Fibroblast of skin of left biceps (primary cell): ENCODE measurements at regions not wholly inside any gene's neighbourhood (a gene's known extent, or its start where the extent isn't known, plus 50 kb on each side); places are given as distances from the start of the nearest gene placed in this dataset.
A peak's percentile ranks its signal among the peaks of the same experiment; 100 is the strongest.

Experiments used
- DNase-seq, 2 experiments: peaks; one replicate each; pipeline ENCODE4 v3.0.0-alpha.2; 2013; ENCODE audit warnings: low read depth in 2 of 2

DNA sequence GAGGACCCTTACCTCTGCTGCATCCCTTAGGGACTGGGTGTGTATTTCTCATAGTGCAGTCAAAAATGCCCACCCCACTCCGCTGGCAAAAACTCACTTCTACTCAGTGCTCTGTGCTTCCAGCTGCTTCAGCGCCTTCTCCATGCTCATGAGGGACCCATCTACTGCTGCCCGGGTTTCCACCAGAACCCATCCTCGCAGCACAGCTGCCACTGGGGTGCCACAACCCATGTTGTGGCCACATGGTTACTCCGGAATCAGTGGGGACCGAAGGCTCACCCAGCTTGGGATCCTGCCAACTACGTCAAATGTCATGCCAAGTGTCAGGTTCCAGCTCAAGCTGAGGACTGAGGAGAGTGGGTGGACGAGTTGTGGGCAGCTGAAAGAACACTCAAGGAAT, 774.2 kb upstream of the EYS start:
- DNase-seq: no peak

DNA sequence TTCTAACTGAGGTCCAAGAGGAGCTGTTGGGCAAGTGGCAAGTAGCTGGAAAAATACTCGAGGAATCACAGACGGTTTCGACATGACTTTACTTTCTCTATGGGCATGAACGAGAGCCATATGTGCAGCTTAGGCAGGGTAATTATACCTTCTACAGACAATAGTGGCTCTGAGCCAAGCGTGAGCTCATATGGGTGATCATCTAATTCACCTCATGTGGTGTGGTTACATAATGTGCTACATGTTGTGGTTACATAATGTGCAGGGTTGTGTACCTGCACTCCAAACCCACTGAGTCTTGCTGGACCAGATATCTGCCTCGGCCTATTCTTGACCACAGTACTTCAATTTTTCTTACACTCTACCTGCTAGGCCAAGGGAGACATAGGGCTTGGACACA, 771.7 kb upstream of the EYS start:
- peak; percentile 9 to 15 for DNase-seq

DNA sequence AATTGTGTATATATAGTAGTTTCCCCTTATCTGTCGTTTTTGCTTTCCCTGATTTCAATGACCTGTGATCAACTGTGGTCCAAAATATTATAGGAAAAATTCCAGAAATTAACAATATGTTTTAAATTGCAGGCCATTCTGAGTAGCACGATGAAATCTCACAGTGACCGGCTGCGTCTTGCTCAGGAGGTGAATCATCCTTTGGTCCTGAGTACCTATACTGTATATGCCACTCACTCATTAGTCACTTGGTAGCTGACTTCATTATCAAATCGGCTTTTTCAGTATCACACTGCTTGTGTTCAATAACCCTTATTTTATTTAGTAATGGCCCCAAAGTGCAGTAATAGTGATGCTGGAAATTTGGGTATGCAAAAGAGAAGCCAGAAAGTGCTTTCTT, 728.3 kb upstream of the EYS start:
- no peak for DNase-seq

DNA sequence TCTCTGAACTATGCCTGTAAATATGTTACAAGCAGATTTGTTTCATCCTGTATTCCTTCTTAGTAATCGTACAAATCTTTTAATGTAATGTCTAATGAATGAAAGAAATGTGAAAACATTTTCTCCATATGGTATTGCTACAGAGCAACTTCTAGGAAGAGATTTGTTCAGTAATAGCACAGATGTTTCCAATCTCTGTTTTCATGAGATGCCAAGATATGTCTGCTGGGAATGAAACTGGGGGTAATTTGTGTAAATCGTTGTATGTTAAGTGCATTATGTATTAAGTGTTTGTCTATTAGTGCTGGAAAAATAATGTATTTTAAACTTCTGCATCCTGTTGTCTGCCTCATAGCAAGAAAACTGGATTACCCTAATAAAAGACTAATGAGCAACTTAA, 722.2 kb upstream of the EYS start:
- DNase-seq: peak; percentile 81 to 82

DNA sequence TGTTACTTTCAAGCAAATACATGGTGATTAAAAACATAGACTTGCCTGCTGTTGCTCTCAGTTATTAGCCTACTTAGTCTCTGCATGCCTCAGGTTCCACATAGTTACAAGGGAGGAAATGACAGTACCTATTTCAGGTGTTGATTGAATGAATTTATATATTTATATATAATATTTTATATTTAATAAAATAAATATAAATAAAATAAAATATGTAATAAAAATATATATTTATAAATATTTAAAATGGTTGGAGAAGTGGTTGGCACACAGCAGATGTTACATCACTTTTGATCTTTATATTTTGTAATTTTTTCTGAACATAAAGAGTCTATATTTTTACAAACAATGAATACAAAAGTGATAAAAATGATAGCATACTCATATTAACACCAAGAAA, 716.0 kb upstream of the EYS start:
- no peak for DNase-seq

DNA sequence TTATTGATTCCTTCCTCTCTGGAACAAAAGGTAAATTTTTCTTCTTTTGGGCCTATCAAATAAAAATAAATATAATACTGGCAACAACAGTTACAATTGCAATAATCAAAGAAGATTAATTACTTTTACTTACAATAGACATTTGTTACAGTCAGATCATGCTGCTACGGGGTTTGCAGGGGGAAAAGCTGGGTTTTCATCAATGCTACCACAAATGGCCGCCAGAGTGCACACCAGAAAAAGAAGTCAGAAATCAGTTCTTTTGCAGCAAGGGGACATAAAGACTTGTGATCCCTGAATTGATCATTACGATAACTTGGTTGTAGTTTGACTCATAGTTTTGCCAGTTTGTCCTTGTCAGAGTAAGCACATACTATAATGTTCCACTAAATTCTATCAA, 714.5 kb upstream of the EYS start:
- no peak for DNase-seq

DNA sequence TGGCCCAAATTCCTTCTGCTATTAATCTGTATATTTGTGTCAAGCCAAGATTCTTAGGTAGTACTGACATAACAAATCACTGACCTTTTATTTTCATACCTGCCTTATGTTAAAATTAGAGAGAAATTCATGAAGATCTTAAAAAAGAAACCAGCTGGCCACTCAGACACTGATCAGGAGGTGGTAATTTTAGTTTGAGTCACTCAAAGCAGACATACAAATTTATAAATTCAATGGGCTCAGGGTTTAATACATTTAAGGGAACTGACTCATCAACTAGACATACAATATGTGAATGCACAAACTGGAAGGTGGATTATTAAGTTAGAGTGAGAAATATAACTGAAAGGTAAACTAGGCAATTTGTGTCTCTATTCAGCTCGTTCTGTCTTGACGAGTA, 711.9 kb upstream of the EYS start:
- no peak for DNase-seq

DNA sequence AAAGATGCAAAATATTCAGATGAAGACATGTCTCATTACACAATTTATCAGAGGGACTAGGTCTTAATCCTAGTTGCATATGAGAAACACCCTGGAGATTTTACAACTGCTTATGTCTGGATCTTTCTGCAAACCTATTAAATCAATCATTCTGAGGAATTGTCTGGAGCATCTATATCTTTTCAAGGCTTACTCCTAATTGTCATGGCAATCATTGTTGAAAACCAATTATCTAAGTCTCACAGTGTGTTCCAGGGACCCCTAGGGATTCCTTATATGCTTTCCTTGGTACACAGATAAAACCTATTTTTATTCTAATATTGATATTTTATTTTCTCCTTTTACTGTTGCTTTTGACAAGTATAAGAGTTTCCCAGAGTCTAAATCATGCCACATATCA, 696.9 kb upstream of the EYS start:
- no peak for DNase-seq

DNA sequence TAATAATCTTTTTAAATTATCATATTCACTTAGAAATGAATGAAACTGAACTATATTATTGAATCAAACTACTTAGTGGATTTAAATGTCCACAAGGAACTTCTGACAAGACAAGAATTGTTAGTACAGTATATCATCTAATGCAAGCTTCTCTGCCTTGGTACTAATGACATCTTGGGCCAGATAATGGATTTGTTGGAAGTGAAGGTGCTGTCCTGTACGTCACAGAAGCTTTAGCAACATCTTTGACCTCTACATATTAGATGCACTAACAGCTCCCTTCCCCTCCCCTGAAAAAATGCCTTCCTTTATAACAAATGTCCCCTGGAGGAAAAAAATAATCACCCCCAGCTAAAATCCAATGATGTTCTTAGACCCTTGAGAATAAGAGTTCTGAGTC, 695.8 kb upstream of the EYS start:
- no peak for DNase-seq

DNA sequence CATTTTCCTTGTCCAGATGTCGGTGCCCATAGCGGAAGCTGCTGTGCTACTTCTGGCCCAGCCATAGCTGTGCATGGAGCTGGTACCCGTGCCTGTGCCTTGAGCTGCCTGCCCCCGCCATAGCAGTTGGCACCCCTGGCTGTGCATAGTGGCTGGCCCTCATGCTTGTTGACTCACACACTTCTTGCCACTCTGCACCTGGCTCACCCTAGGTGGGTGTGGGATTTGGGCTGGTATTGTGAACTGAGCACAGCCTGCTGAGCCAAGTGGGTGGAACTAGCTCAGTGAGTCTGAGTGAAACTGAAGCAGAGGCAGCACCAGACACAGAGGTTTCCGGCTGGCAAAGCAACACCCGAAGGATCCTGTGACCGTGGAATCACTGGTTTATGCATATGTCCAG, 689.5 kb upstream of the EYS start:
- DNase-seq: no peak

DNA sequence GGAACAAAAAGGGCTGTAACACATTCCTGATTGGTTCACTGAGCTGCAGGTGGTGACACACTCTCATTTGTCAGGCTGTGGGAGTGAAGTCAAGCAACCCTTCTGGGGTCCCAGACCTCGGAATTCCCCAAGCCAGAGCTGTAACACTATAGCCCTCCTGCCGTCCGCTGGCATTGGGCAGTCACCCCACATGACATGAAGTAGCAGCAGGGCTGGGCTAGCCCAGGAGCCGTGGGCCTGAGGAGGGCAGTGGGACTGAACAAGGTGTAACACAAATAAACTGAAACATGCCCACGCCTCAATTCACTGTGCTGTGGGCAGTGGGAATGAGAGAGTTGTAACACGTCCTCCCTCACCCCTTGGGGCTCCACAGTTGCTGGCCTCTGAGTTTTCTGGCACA, 689.1 kb upstream of the EYS start:
- no peak for DNase-seq

DNA sequence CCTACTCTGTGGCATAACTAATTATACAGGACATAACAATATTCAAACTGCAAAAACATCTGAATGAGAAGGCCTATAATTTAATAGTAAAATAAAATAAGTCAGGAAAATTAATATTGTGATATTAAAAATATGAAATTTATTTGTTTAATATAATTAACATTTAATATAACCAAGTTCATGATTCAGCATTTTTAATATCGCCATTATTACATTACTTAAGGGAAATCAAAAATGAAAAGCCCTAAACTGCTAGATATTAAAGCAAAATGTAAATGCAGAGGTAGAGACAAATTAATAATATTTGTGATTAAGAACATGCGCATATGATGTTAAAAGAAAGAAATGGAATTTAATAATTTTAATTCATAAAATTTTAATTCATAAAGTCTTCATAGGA, 683.4 kb upstream of the EYS start:
- DNase-seq: no peak

DNA sequence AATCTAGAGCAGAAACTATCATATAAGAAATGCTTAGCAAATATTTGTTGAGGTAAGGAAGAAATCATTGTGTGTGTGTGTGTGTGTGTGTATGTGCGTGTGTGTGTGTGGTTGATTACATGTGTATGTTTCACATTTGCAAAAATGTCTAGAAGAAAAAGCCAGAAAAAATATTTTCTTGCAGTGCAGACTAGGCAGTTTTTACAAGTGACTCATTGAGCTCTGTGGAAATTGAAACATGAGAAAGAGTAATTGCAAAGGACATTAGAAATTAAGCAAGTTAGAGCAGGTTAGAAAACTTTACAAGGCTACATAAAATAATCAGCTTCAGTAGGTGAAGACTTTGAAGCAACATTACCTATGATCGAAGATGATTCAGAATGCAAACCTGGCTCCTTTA, 669.0 kb upstream of the EYS start:
- peak; percentile 45 to 61 for DNase-seq

DNA sequence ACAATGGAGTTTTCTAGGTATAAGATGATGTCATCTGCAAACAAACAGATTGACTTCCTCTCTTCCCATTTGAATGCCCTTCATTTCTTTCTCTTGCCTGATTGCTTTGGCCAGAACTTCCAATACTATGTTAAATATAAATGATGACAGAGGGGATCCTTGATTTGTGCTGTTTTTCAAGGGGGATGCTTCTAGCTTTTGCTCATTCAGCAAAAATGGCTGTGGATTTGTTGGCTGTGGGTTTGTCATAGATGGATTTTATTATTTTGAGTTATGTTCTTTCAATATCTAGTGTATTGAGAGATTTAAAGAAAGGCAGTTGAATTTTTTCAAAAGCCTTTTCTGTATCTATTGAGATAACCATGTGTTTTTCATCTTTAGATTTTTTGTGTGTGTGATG, 662.4 kb upstream of the EYS start:
- no peak for DNase-seq

DNA sequence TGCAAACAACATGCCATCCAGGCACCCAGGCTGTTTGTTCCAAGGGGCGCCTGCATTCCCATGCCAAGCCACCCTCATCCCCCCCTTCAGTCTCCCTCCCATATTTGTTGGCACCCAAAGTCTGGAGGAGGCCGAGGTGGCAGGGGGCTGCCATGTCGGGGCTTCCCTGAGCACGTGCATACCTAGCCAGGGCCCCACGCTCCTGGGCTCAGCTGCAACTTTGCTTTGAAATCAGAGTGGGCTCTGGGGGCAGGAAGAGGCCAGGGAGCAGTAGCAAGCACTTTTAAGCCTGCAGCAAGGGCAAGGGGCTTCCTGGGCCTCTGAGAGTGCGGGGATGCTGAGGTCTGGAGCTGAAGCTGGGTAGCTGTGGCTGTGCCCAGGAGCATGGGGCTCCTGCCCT, 655.9 kb upstream of the EYS start:
- DNase-seq: no peak

DNA sequence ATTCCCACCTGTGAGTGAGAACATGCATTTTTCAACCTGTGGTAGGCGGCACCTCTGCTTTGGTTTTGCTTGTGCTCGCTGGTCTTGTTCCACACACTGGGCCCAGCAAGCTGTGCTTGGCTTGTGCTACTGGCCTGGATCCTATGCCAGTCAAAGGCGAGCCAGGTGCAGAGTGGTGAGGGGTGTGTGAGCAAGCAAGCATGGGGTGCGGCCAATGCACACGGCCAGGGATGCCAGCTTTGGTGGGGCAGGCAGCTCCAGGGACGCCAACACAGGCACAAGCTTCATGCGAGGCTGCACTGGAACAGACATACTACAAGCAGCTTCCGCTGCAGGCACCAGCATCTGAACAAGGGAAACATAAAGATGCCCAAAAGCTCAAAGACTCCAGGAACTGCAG, 654.9 kb upstream of the EYS start:
- no peak for DNase-seq

DNA sequence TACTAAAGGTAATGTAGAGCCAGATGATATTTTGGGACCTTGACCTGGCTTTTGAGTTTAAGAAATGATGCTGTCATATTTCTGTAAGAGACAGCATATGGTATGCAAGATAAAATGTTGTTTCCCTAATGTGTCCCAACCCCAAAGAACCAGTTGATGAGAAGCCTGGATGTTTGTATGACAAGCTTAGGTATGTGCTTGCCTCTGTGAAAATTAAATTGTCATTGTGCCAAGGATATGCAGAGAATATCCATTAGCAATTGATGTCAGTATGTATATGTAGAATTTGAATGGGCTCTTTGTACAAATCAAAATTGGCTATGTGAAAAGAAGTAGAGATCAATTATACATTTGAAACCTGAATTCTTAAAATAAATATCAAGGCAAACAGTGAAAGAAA, 650.8 kb upstream of the EYS start:
- DNase-seq: no peak

DNA sequence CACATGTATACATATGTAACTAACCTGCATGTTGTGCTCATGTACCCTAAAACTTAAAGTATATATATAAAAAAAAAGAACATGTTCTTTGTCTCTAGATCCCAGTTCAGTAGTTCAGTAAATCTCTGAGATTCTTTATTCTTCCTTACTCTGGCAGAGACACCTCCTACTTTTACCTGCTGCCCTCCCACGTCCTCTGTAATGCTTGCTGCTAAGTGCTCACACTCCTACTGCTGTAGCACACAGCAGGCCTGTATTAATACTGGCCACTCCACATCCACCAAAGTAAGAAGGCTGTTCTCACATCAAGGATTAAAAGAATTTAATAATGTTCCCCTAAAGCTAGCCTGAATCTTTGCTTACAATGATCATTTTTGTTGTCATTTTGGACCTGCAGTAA, 648.4 kb upstream of the EYS start:
- DNase-seq: no peak

DNA sequence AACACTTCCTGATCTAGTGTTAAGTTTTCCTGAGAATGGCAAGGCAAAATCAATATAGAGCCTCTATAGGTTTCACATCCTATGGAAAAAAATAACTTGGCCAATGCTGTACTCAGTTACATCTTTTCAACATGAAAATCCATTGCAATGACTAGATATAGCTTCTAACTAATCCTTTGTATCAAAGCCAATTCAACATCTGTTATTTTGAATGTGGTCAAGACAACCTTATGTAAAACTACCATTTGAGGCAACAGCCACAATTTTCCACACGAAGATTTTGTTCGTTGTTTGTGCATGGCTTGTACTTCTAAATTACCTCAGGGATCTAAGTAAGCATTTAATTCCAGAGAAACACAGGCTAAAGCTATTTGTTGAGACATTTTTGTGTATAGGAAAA, 637.8 kb upstream of the EYS start:
- peak in 1 of 2 experiments; percentile 6 for DNase-seq

DNA sequence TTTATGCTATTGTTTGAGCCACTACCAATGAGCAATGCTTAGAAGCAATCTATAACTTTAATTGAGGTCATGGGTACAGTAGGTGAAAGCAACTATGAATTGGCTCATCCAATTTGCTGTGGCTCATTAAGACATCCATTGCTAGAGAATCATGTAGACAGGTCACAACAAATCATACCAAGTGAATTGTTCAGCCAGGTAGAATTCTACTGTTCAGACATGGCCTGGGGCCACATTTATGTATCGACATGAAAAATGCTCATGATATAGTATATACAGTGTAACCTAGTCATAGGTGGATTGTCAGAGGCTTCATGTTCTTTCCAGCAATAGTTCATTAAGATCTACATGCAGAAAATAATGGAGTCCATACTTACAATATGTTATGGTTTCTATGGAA, 633.7 kb upstream of the EYS start:
- DNase-seq: no peak

DNA sequence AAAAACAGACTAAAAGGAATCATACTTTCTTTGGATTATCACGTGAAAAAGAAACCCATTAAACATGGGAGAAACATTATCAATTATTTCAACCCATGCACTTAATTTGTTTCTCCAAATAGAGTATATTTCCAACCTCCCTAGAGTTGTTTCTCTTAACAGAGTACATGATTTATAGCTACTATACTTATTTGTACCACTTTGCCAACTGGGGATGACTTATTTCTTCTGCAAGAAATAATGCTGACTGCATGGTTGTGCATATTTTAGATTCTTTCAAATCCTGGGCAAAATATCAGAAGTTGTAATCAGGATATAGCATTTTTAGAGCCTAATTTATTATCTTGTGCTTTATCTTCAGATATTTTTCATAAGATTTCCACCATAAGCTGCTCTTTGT, 629.1 kb upstream of the EYS start:
- peak in 1 of 2 experiments; percentile 4 for DNase-seq

DNA sequence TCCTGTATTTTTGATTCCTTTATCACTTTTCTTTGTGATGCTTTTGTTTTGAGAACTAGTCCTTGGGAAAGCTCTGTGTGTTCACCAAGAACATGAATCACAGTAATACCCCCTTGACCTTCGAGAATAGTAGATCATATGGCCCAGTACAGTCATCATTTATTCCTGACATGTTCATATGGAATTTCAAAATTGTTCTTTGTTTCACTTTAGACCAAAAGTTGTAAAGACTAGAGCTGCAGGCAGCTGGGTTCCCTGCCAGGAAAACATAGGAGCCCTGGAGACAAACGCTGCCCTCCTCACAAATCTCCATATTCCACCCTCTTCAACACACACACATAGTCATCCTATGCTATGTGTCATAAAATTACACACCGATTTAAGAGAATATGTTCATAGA, 621.2 kb upstream of the EYS start:
- peak; percentile 22 to 23 for DNase-seq

DNA sequence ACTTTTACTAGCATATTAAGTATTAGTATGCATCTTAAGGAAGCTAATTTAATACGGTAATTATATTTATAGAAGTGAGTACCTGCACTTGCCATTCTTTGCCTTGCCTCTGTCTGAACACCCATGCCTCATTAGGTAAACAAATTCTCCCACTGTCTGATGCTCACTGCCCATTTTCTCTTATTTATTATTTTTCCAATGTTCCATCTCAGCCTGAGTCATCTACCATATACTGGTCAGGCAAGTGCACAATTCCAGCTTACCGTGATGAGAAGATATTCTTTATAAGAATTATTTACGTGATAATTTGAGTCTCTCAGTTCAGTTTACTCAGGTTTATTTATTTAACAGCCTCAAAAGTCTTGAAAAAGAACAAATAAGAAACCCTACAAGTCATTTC, 619.2 kb upstream of the EYS start:
- DNase-seq: no peak

DNA sequence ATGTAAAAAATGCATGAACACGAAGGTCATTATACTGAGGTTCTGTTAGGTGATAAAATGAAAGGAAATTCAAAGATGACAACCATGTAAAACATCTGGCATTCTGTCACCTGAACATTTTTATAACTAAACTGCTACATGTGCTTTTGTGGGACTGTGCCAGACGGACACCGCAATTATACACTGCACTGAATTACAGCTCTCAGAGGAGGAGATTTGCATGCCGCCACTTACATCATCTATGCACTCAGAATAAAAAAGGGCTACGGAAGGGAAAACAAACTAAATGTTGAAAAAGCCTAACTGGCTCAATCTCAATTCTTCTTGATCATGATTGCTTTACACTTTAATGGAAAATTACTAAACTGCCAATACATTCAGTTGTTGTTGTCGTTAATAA, 614.0 kb upstream of the EYS start:
- DNase-seq: no peak

DNA sequence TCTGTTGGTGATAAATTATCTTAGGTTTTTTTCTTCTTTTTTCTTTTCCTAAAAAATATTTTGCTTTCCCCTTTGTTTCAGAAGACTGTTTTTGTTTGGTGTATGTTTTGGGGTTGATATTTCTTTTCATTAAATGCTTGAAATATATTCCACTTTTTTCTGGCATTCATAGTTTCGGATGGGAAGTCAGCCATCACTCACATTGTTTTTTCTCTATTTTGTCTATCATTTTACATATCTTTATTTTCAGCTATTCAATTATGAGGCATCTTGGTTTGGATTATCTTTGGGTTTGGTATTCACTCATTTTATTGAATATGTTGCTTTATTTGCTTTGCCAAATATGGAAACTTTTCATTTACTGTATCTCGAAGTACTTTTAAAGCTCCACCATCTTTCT, 600.5 kb upstream of the EYS start:
- DNase-seq: no peak
